HG02588 (cell line): ENCODE measurements at regions not wholly inside any gene's neighbourhood (a gene's known extent, or its start where the extent isn't known, plus 50 kb on each side); places are given as distances from the start of the nearest gene placed in this dataset.
"Not testable (repeated sequence)": the region's sequence is repeated elsewhere in the genome, so short reads cannot be mapped to it uniquely, and the experiment has no call there.

Experiments
- ATAC-seq: cut with Tn5 transposase; IDR thresholded peaks from one replicate; pipeline ENCODE4 v1.9.1; 2021; ENCODE audit warnings: mild to moderate bottlenecking, moderate library complexity; ENCODE audit not compliant: unreplicated experiment

- no peak for ATAC-seq
These were observed 170.0 kb downstream of the MINAR1 start for GRCh38 chr15:79602180-79602579.

- ATAC-seq = no peak
These were observed 170.6 kb downstream of the MINAR1 start for GRCh38 chr15:79602731-79603130.

DNA sequence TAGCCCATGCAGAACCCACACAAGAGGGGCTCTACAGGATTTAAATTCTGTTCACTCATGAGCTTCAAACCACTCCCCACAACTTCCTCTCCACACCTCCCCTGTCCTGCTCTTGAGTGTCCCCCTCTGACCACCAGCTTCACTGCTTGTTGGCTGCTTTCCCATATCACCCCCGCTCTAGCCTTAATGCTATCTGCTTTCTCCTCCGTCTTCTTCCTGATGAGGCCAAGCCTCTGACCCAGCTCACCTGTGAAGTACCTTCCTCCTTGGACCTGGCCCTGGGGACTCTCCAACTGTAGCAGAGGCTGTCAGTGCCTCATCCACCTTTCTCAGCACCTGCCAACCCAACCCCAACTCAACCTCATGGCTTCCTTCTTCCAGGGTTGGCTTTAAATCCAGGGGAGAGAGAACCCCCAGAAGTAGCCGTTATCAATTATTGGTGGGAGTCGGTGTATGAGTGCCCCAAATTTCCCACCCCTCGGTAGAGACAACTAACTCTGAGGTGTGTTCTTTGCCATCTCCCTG, 174.8 kb downstream of the MINAR1 start:
- no peak for ATAC-seq

DNA sequence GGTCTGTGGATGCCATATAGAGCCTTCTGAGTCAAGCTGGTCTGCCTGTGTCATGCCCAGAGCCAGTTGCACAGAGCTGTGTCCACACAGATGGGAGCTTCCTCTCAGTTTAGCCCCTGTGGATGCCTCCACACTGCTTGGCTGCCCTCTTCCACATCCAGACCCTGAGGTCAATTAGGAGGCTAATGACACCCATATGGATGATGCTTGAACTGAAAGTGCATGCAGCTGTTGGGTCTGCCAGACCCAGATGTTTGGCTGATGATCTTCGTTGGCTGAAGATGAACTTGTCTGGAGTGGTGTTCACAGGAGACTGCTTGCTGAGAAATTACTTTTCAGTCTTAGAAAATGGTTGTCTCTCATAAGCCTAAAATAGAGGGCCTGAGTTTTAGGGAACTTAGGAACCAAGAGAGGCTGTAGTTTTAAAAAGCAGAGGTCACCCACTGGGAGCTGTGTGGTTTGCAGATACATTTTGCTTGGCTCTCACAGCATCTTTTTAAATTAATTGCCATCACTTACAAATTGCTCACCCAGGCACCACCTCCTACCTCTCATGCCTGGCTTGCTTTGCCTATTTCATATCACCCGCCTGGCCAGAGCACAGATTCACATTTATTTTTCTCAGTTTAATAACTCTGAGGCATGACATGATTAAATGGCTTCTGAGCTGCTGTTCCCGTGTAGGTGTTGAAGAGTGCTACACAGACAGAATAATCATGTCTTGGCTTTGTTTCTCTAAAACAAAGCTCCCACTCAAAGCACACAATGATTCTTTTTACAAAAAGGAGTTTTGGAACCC, 176.1 kb downstream of the MINAR1 start:
- ATAC-seq = no peak

DNA sequence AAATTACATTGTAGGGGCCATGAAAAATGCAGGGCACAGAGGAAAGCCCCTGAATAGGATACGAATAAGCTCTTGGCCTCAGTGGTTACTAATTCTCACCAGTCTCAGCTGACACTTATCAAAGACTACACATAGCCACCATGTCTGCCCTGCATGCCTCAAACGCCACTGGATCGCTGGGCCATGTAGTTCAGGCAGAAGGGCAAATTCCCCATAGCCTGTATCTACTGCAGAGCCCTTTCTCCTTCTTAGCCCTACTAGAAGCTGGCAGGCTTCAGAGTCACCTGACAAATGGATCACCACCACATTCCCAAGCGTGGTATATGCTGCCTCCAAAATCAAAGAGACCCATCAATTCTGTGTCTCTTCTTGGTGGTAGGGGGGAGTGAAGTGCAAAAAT, 177.4 kb downstream of the MINAR1 start:
- no peak for ATAC-seq

DNA sequence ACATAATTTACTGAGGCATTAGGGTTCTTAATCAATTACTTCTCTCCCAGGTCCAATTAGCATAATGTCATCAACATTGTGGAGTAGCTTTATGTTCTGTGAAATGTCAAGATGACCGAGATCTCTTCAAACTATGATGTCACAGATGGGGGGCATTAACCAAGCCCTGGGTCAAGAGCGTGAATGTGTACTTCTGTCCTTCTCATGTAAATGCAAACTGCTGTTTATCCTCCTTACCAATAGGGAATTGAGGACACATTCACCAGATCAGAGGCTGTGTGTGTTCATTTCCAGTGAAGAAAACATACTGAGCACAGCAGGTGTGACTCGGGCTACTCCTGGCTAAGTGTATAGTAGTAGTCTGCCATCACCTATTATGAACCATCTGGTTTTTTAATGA, 177.9 kb downstream of the MINAR1 start:
- ATAC-seq = no peak

DNA sequence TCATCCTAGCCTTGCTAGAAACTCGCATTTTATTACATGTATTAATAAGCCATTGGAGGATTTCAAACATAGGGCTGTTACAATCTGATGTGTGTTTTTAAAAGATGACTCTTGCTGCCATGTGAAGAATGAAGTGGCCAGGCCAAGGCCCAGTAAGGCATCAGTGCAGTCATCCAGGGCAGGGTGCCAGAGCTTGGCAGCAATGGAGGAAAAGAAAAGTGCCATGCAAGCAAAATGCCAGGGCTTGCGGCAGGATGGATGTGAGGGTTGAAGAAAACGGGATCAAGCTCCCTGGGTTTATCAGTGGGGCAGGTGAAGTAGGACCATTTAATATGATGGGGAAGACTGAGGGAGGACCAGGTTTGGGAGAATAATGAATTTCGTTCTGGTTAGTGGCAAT, 183.6 kb downstream of the MINAR1 start:
- ATAC-seq = no peak

- no peak for ATAC-seq
These were observed 184.9 kb downstream of the MINAR1 start for GRCh38 chr15:79617071-79617470.

- ATAC-seq = no peak
These were observed 188.1 kb downstream of the MINAR1 start for GRCh38 chr15:79620112-79620857.

DNA sequence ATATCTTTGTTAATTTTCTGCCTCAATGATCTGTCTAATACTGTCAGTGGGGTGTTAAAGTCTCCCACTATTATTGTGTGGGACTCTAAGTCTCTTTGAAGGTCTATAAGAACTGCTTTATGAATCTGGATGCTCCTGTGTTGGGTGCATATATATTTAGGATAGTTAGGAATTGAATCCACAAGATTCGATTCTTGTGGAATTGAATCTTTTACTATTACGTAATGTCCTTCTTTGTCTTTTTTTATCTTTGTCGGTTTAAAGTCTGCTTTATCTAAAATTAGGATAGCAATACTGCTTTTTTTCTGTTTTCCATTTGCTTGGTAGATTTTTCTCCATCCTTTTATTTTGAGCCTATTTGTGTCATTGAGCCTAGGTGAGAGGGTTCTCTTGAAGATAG, 189.7 kb downstream of the MINAR1 start:
- not testable (repeated sequence) for ATAC-seq

DNA sequence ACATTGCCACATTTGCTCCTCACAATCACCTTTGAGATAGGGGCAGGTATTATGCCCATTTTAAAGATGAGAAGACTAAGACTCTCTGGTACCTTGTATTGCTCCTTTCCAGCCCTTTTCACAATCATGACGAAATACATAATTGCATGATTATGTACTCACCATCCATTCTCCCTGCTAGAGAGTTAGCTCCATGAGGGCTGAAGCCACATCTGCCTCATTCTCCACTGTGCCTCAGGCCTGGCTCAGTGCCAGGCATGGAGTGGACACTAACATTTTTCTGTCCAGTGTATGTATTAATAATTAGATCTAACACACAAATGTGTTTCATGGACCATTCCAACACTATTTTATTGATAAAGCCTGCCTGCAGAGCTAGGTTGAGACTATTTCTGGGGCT, 191.4 kb downstream of the MINAR1 start:
- no peak for ATAC-seq

- no peak for ATAC-seq
These were observed 197.6 kb downstream of the MINAR1 start for GRCh38 chr15:79629687-79630086.

GRCh38 chr15:79632457-79632856, 200.3 kb downstream of the MINAR1 start:
- no peak for ATAC-seq

- no peak for ATAC-seq
These were observed 203.1 kb downstream of the MINAR1 start for GRCh38 chr15:79635149-79635771.

- ATAC-seq = no peak
These were observed 203.9 kb downstream of the MINAR1 start for GRCh38 chr15:79635897-79636561.

DNA sequence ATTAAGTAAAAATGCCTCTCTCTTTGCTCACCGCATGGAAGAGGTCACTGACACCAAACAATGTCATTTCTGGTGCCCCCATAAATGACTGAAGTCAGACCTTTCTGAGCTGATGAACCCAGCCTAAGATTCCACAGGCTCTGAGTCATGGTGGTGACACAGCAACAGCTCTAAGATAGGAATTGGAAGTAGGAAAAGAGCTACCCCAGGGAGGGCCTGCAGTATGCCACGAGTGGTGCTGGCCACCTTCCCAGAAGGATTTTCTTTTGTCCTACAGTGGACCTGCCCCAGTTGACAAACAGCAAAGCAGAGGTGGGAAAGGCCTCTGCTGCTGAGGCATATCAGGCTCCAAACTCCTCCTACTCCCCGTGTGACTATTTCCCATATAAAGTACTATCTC, 208.1 kb downstream of the MINAR1 start:
- ATAC-seq = no peak

GRCh38 chr15:79641841-79642240, 209.7 kb downstream of the MINAR1 start:
- no peak for ATAC-seq

GRCh38 chr15:79643393-79643792, 211.3 kb downstream of the MINAR1 start:
- ATAC-seq = no peak

DNA sequence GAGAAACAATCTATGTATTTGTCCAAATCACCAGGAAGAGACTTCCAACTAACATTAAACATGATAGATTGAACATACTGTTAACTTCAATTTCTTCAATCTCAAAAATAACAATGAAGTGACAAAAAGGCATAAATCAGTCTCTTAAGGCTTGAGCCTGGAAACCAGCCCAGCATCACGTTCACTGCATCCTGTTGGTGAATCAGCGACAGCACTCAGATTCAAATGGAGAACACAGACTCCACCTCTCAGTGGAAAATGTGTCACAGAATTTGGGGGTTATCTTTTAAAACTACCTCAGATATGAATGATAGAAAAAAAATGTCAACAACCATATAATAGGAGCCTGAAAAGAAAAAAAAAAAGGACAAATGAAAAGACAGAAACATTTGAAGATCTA, 212.0 kb downstream of the MINAR1 start:
- ATAC-seq = no peak

GRCh38 chr15:79652972-79653371, 220.8 kb downstream of the MINAR1 start:
- not testable (repeated sequence) for ATAC-seq

DNA sequence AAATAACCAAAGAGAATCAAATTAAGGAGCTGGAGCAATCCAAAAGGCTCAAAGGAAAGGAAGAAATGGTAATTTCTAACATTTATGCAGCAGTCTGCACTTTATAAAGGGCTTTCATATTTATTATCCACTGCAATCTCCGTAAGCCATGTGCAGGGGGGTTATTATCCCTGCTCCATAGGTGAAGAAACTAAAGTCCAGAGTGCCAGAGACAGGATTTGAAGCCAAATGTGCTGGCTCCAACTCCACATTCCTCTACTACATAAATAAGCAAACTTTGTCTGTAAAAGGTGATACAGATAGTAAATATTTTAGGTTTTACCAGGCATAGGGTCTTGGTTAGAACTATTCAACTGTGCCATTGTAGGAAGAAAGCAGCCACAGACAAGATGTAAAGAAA, 221.4 kb downstream of the MINAR1 start:
- ATAC-seq = no peak
